PC-3 (cell line): ENCODE measurements at regions not wholly inside any gene's neighbourhood (a gene's known extent, or its start where the extent isn't known, plus 50 kb on each side); places are given as distances from the start of the nearest gene placed in this dataset.

ENCODE experiments used
- ATAC-seq: fragments of 200-7000 bp; cut with Tn5 transposase; 2 replicates; pipeline ENCODE4 v1.9.1; 2020; ENCODE audit warnings: mild to moderate bottlenecking, moderate library complexity
- BruUV-seq: library from RNA; stranded (reverse); fragments of 400-500 nt; replicated peaks from 2 replicates; lab custom pipeline; 2021; lab: Mats Ljungman, UMichigan
- CTCF ChIA-PET: fragments of 300-600 bp; sonication (Branson Sonifier 250); formaldehyde crosslinking; loops from one replicate; lab custom pipeline; 2022; ENCODE audit warnings: antibody characterized with exemption; lab: Charles Lee
- POLR2A ChIA-PET: fragments of 300-600 bp; sonication (Branson Sonifier 250); formaldehyde crosslinking; loops from one replicate; lab custom pipeline; 2022; ENCODE audit warnings: antibody characterized with exemption; ENCODE audit not compliant: unreplicated experiment; lab: Charles Lee
- DNase-seq: peaks from one replicate; pipeline ENCODE4 v3.0.0-alpha.2; 2015
- H2AFZ ChIP-seq: fragments of 300-600 bp; sonication (generic); 2 replicates; pipeline ENCODE4 v1.6.0; 2016; ENCODE audit warnings: antibody characterized with exemption, low read length
- H3F3A ChIP-seq: fragments of 300-600 bp; sonication (generic); one replicate; pipeline ENCODE4 v1.6.0; 2017; ENCODE audit warnings: antibody characterized with exemption, low read length, control low read depth, mild to moderate bottlenecking; ENCODE audit not compliant: unreplicated experiment
- H3K27ac ChIP-seq: fragments of 300-600 bp; sonication (generic); 2 replicates; pipeline ENCODE4 v1.5.1; 2016; ENCODE audit warnings: mild to moderate bottlenecking, low read length
- H3K27me3 ChIP-seq: fragments of 300-600 bp; sonication (generic); 2 replicates; pipeline ENCODE4 v1.6.1; 2016; ENCODE audit warnings: low read length, mixed read lengths
- H3K36me3 ChIP-seq: fragments of 300-600 bp; sonication (generic); 2 replicates; pipeline ENCODE4 v1.6.1; 2016; ENCODE audit warnings: low read depth, mixed run types, low read length, mixed read lengths
- H3K4me1 ChIP-seq: fragments of 300-600 bp; sonication (generic); 2 replicates; pipeline ENCODE4 v1.5.1; 2016; ENCODE audit warnings: low read length; ENCODE audit not compliant: insufficient read depth
- H3K4me2 ChIP-seq: fragments of 300-600 bp; sonication (generic); 2 replicates; pipeline ENCODE4 v1.6.0; 2016; ENCODE audit warnings: low read length
- H3K4me3 ChIP-seq: fragments of 300-600 bp; sonication (generic); 2 replicates; pipeline ENCODE4 v1.5.1; 2016; ENCODE audit warnings: mild to moderate bottlenecking, low read length, mixed read lengths
- H3K79me2 ChIP-seq: fragments of 300-600 bp; sonication (generic); 2 replicates; pipeline ENCODE4 v1.6.1; 2017; ENCODE audit warnings: low read length, mixed read lengths
- H3K9ac ChIP-seq: fragments of 300-600 bp; sonication (generic); 2 replicates; pipeline ENCODE4 v1.6.0; 2016; ENCODE audit warnings: mild to moderate bottlenecking, low read length
- H3K9me2 ChIP-seq: fragments of 300-600 bp; sonication (generic); replicated peaks from 2 replicates; pipeline ENCODE4 v1.6.1; 2016; ENCODE audit warnings: mixed run types, low read length, mixed read lengths
- H3K9me3 ChIP-seq: fragments of 300-600 bp; sonication (generic); 2 replicates; pipeline ENCODE4 v1.6.1; 2016; ENCODE audit warnings: low read length, mixed read lengths
- H4K20me1 ChIP-seq: fragments of 300-600 bp; sonication (generic); 2 replicates; pipeline ENCODE4 v1.6.1; 2016; ENCODE audit warnings: low read length, mixed read lengths
- EZH2 ChIP-seq: fragments of 300-600 bp; sonication (generic); IDR thresholded peaks from one replicate; pipeline ENCODE4 v1.6.1; 2017; ENCODE audit warnings: antibody characterized with exemption, mild to moderate bottlenecking, low read length; ENCODE audit not compliant: unreplicated experiment
- EZH2phosphoT487 ChIP-seq: fragments of 300-600 bp; sonication (generic); IDR thresholded peaks from 2 replicates; pipeline ENCODE4 v1.6.1; 2018; ENCODE audit warnings: mild to moderate bottlenecking, antibody characterized with exemption, low read length, borderline replicate concordance
- intact Hi-C: fragments of 100-400 bp; cut with micrococcal nuclease; formaldehyde crosslinking; loops from 2 replicates; pipeline ENCODE4 v1.9.0; 2023
- TF ChIP-seq, protein P1 (sequence below): fragments of 300-600 bp; sonication (generic); conservative IDR thresholded peaks from 2 replicates; pipeline ENCODE4 v1.5.1; 2017; ENCODE audit warnings: antibody characterized with exemption, low read depth, mild to moderate bottlenecking, low read length

DNA sequence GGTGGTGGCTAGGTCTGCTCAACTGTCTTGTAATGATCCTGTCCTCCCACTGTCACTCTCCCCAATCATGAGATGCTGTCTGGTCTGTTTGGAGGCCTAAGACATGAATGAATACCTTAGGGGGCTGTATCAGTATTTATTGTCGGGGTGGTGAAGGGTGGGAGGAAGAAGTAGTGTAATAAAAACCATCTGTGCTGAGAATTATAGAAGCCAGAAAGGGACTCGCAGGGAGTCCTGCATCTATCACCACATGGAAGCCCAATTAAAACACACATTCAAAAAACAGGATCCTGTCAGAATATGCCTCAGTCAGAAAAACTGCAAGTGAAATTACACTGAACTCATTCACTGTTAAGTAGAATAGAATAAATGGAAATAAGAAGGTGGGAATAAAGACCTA is 1134.3 kb upstream of the C9orf72 start:
- ATAC-seq = no peak
- Histone ChIP-seq H3K9ac (no peak overlapping the region), H3K79me2 (no peaks in the 10 kb centered on the region), H3K4me3 (no peak overlapping the region), H3K9me2 (no peaks in the 10 kb centered on the region), H3K27me3 (no peaks in the 10 kb centered on the region), H3K4me2 (no peak overlapping the region), H3K27ac (no peak overlapping the region), H3F3A (no peaks in the 10 kb centered on the region), H3K4me1 (no peaks in the 10 kb centered on the region), H3K9me3 (no peaks in the 10 kb centered on the region), H3K36me3 (no peaks in the 10 kb centered on the region), H4K20me1 (no peaks in the 10 kb centered on the region), H2AFZ (no peak overlapping the region)
- TF ChIP-seq EZH2phosphoT487 (no peak), EZH2 (no peak)
- TF ChIP-seq, protein P1, sequence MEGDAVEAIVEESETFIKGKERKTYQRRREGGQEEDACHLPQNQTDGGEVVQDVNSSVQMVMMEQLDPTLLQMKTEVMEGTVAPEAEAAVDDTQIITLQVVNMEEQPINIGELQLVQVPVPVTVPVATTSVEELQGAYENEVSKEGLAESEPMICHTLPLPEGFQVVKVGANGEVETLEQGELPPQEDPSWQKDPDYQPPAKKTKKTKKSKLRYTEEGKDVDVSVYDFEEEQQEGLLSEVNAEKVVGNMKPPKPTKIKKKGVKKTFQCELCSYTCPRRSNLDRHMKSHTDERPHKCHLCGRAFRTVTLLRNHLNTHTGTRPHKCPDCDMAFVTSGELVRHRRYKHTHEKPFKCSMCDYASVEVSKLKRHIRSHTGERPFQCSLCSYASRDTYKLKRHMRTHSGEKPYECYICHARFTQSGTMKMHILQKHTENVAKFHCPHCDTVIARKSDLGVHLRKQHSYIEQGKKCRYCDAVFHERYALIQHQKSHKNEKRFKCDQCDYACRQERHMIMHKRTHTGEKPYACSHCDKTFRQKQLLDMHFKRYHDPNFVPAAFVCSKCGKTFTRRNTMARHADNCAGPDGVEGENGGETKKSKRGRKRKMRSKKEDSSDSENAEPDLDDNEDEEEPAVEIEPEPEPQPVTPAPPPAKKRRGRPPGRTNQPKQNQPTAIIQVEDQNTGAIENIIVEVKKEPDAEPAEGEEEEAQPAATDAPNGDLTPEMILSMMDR = no peak
- BruUV-seq = no TSS peak
- no peak for DNase-seq
- CTCF ChIA-PET = no interaction called here
- intact Hi-C loops = no loop called here
- POLR2A ChIA-PET = no interaction called here

DNA sequence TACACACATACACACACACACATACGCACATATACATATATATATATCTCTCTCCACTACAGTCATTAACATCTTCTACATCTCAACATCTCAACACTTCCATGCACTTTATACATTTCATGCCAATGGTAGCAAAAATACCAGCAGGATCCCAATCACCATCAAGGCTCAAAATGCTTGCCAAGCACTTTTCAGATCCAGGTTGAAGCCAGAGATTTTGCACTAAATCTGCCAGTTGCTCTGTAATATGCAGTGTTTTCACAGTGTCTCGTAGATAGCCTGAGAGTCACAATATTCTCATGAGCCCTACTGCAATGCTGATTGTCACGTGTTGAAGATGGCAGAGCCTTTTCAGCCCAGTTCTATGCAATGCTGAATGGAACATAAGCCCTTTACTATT is 1140.9 kb upstream of the C9orf72 start:
- Histone ChIP-seq H3K4me3 (no peak overlapping the region), H2AFZ (no peak overlapping the region), H3K4me1 (no peaks in the 10 kb centered on the region), H3K4me2 (no peak overlapping the region), H3K9me3 (no peaks in the 10 kb centered on the region), H3K9me2 (no peaks in the 10 kb centered on the region), H3K27me3 (no peaks in the 10 kb centered on the region), H3K9ac (no peak overlapping the region), H3K36me3 (no peaks in the 10 kb centered on the region), H3K79me2 (no peaks in the 10 kb centered on the region), H4K20me1 (no peaks in the 10 kb centered on the region), H3K27ac (no peak overlapping the region), H3F3A (no peaks in the 10 kb centered on the region)
- DNase-seq (no peak), ATAC-seq (no peak)
- POLR2A ChIA-PET = no interaction called here
- BruUV-seq = no TSS peak
- intact Hi-C loops = no loop called here
- CTCF ChIA-PET = no interaction called here
- TF ChIP-seq, protein P1 = no peak
- TF ChIP-seq EZH2 = no peak
- no peak for TF ChIP-seq EZH2phosphoT487

DNA sequence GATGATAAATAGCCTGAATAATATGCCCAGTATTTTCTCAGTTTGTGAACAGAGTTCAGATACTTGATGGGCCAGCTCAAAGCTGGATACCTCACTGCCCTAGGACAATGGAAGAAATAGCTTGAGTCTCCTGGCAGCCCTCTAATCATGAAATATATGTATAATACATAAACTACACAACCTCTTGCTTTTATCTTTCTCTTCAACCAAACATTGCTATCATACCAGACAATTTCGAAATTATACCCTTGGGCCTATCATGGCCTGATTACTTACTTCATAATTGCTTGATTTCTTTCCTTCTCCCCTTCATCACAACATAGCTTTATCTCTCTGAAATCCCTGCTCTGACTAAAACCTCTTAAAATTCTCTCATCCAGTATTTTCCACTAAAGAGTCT is 1144.9 kb upstream of the C9orf72 start:
- BruUV-seq = no TSS peak
- intact Hi-C loops = no loop called here
- no peak for DNase-seq

More for the DNA sequence above, 1144.9 kb upstream of the C9orf72 start:
- no peak overlapping the region for H3K27ac ChIP-seq
- H3K9me3 ChIP-seq = no peaks in the 10 kb centered on the region
- H3K4me2 ChIP-seq = no peak overlapping the region
- H4K20me1 ChIP-seq = no peaks in the 10 kb centered on the region
- no peaks in the 10 kb centered on the region for H3K9me2 ChIP-seq
- TF ChIP-seq, protein P1 = no peak
- TF ChIP-seq EZH2 (no peak), EZH2phosphoT487 (no peak)
- H3F3A ChIP-seq = no peaks in the 10 kb centered on the region
- ChIA-PET CTCF (no interaction called here), POLR2A (no interaction called here)
- H3K79me2 ChIP-seq = no peaks in the 10 kb centered on the region
- H3K4me1 ChIP-seq = no peaks in the 10 kb centered on the region
- no peak overlapping the region for H3K4me3 ChIP-seq
- no peaks in the 10 kb centered on the region for H3K27me3 ChIP-seq
- no peak overlapping the region for H3K9ac ChIP-seq
- H2AFZ ChIP-seq = no peak overlapping the region
- no peak for ATAC-seq
- H3K36me3 ChIP-seq = no peaks in the 10 kb centered on the region
